ENCODE measurements at regions not wholly inside any gene's neighbourhood (a gene's known extent, or its start where the extent isn't known, plus 50 kb on each side); places are given as distances from the start of the nearest gene placed in this dataset.

- Histone ChIP-seq H3F3A (ENCODE audit: insufficient read depth, low read length) (no peaks in the 10 kb centered on the region), H3K4me1 (ENCODE audit: insufficient read depth, low read length, severe bottlenecking) (no peaks in the 10 kb centered on the region), H3K27me3 (ENCODE audit: insufficient read depth, low read length) (no peaks in the 10 kb centered on the region), H3K4me3 (ENCODE audit: low read depth, low read length, poor library complexity, severe bottlenecking) (no peak overlapping the region), H3K4me2 (ENCODE audit: low read length) (no peak overlapping the region), H4K20me1 (ENCODE audit: insufficient read depth, low read length) (no peaks in the 10 kb centered on the region), H3K9me2 (ENCODE audit: low read depth, low read length) (no peaks in the 10 kb centered on the region), H3K79me2 (ENCODE audit: insufficient read depth, low read length) (no peaks in the 10 kb centered on the region), H3K27ac (ENCODE audit: low read depth, low read length, poor library complexity, severe bottlenecking) (no peak overlapping the region), H3K9ac (ENCODE audit: low read length) (no peak overlapping the region), H3K36me3 (ENCODE audit: insufficient read depth, low read length) (no peaks in the 10 kb centered on the region), H2AFZ (ENCODE audit: low read length) (no peak overlapping the region), H3K9me3 (ENCODE audit: low read length) (no peaks in the 10 kb centered on the region)
- TF ChIP-seq, protein P1, sequence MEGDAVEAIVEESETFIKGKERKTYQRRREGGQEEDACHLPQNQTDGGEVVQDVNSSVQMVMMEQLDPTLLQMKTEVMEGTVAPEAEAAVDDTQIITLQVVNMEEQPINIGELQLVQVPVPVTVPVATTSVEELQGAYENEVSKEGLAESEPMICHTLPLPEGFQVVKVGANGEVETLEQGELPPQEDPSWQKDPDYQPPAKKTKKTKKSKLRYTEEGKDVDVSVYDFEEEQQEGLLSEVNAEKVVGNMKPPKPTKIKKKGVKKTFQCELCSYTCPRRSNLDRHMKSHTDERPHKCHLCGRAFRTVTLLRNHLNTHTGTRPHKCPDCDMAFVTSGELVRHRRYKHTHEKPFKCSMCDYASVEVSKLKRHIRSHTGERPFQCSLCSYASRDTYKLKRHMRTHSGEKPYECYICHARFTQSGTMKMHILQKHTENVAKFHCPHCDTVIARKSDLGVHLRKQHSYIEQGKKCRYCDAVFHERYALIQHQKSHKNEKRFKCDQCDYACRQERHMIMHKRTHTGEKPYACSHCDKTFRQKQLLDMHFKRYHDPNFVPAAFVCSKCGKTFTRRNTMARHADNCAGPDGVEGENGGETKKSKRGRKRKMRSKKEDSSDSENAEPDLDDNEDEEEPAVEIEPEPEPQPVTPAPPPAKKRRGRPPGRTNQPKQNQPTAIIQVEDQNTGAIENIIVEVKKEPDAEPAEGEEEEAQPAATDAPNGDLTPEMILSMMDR (IDR thresholded peaks at IDR 0.05; ENCODE audit: low read length), result no peak
- no peak for TF ChIP-seq EZH2 (IDR thresholded peaks at IDR 0.05; ENCODE audit: borderline replicate concordance, low read length)
Observed at GRCh38 chr2:16494836-16495508, 170.7 kb downstream of the CYRIA start.

- Histone ChIP-seq H3K9ac (ENCODE audit: low read length) (no peak overlapping the region), H2AFZ (ENCODE audit: low read length) (no peak overlapping the region), H4K20me1 (ENCODE audit: insufficient read depth, low read length) (no peaks in the 10 kb centered on the region), H3K9me3 (ENCODE audit: low read length) (no peaks in the 10 kb centered on the region), H3K4me3 (ENCODE audit: low read depth, low read length, poor library complexity, severe bottlenecking) (no peak overlapping the region), H3K79me2 (ENCODE audit: insufficient read depth, low read length) (no peaks in the 10 kb centered on the region), H3K9me2 (ENCODE audit: low read depth, low read length) (no peaks in the 10 kb centered on the region), H3K4me1 (ENCODE audit: insufficient read depth, low read length, severe bottlenecking) (no peaks in the 10 kb centered on the region), H3K4me2 (ENCODE audit: low read length) (no peak overlapping the region), H3K36me3 (ENCODE audit: insufficient read depth, low read length) (no peaks in the 10 kb centered on the region), H3K27me3 (ENCODE audit: insufficient read depth, low read length) (no peaks in the 10 kb centered on the region), H3F3A (ENCODE audit: insufficient read depth, low read length) (no peaks in the 10 kb centered on the region), H3K27ac (ENCODE audit: low read depth, low read length, poor library complexity, severe bottlenecking) (no peak overlapping the region)
- TF ChIP-seq, protein P1 (IDR thresholded peaks at IDR 0.05; ENCODE audit: low read length), result no peak
- no peak for TF ChIP-seq EZH2 (IDR thresholded peaks at IDR 0.05; ENCODE audit: borderline replicate concordance, low read length)
Observed at GRCh38 chr2:16493788-16494187, 171.8 kb downstream of the CYRIA start.

GRCh38 chr2:16487686-16488085 lies 177.9 kb downstream of the CYRIA start:
- no peaks in the 10 kb centered on the region for H3F3A ChIP-seq (ENCODE audit: insufficient read depth, low read length)
- TF ChIP-seq, protein P1 (IDR thresholded peaks at IDR 0.05; ENCODE audit: low read length), result peak; percentile 43; the same call in 1 of the 2 replicates
- TF ChIP-seq EZH2 (IDR thresholded peaks at IDR 0.05; ENCODE audit: borderline replicate concordance, low read length), result no peak
- H3K4me3 ChIP-seq (ENCODE audit: low read depth, low read length, poor library complexity, severe bottlenecking), result no peak overlapping the region
- H4K20me1 ChIP-seq (ENCODE audit: insufficient read depth, low read length), result no peaks in the 10 kb centered on the region
- no peaks in the 10 kb centered on the region for H3K9me2 ChIP-seq (ENCODE audit: low read depth, low read length)
- no peak overlapping the region for H3K9ac ChIP-seq (ENCODE audit: low read length)
- no peaks in the 10 kb centered on the region for H3K36me3 ChIP-seq (ENCODE audit: insufficient read depth, low read length)
- H3K4me1 ChIP-seq (ENCODE audit: insufficient read depth, low read length, severe bottlenecking), result no peaks in the 10 kb centered on the region
- no peak overlapping the region for H2AFZ ChIP-seq (ENCODE audit: low read length)
- no peaks in the 10 kb centered on the region for H3K9me3 ChIP-seq (ENCODE audit: low read length)
- H3K27ac ChIP-seq (ENCODE audit: low read depth, low read length, poor library complexity, severe bottlenecking), result no peak overlapping the region
- no peak overlapping the region for H3K4me2 ChIP-seq (ENCODE audit: low read length)
- H3K79me2 ChIP-seq (ENCODE audit: insufficient read depth, low read length), result no peaks in the 10 kb centered on the region
- H3K27me3 ChIP-seq (ENCODE audit: insufficient read depth, low read length), result no peaks in the 10 kb centered on the region
